C4-2B (cell line): ENCODE measurements at regions not wholly inside any gene's neighbourhood (a gene's known extent, or its start where the extent isn't known, plus 50 kb on each side); places are given as distances from the start of the nearest gene placed in this dataset.

Source experiments
- CTCF ChIP-seq: fragments of 450-650 bp; conservative IDR thresholded peaks from 2 replicates; pipeline ENCODE4 v1.5.1; 2017; ENCODE audit warnings: mild to moderate bottlenecking
- ZFX ChIP-seq: fragments of 450-650 bp; IDR thresholded peaks from 2 replicates; pipeline ENCODE4 v1.6.1; 2017

GRCh38 chr4:161186012-161186411 lies 977.8 kb downstream of the FSTL5 start:
- TF ChIP-seq CTCF (no peak), ZFX (no peak)
